ENCODE measurements at regions not wholly inside any gene's neighbourhood (a gene's known extent, or its start where the extent isn't known, plus 50 kb on each side); places are given as distances from the start of the nearest gene placed in this dataset.

DNA sequence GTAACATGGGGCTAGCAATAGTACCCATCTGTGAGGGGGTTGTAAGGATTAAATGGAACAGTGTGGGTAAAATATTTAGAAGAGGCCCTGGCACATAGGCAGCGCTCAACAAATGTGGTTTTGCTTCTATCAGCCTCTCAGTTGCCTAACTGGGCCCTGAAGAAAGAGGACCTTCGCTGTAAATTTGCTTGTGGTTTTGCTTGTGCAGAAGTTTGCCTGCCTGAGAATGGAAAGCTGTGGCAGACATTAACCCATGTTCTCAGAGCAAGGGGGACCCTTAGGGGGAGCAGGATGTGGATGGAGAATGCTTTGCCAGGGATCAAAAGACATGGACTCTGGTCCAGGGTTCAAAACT lies 160.1 kb downstream of the BRMS1L start:
- Histone ChIP-seq H3K27me3 (ENCODE audit: insufficient read depth, low read length) (no peaks in the 10 kb centered on the region), H3K9me3 (ENCODE audit: control insufficient read depth in 1 of 2, insufficient read depth in 1 of 2, low read depth in 1 of 2, low read length in 2 of 2) (no peaks in the 10 kb centered on the region), H3K4me3 (replicated peaks in 1 of 2; ENCODE audit: low read depth in 1 of 2, low read length in 2 of 2) (no peak overlapping the region), H4K20me1 (ENCODE audit: insufficient read depth) (no peaks in the 10 kb centered on the region), H3K9me2 (ENCODE audit: insufficient read depth) (no peaks in the 10 kb centered on the region), H3K4me1 (ENCODE audit: control insufficient read depth in 1 of 2, insufficient read depth in 2 of 2, low read length in 2 of 2) (peaks cover 0 to 8% of the 10 kb centered on the region in 2 experiments; a peak in 2 of 4 replicates), H3K9ac (ENCODE audit: low read length) (no peak overlapping the region), H3K4me2 (ENCODE audit: low read length) (no peak overlapping the region), H3K27ac (ENCODE audit: low read depth, low read length) (no peak overlapping the region), H2AFZ (ENCODE audit: low read depth, low read length, poor library complexity, severe bottlenecking) (no peak overlapping the region), H3K36me3 (ENCODE audit: control insufficient read depth in 1 of 2, insufficient read depth in 2 of 2, low read length in 2 of 2) (no peaks in the 10 kb centered on the region), H3K79me2 (ENCODE audit: insufficient read depth, low read length) (no peaks in the 10 kb centered on the region)
- ATAC-seq (no peak), DNase-seq (ENCODE audit: low read depth, low spot score) (no peak)
- no peak for TF ChIP-seq ZNF274 (IDR thresholded peaks at IDR 0.05; ENCODE audit: low read depth, low read length)
- TF ChIP-seq EZH2phosphoT487 (IDR thresholded peaks at IDR 0.05; ENCODE audit: borderline replicate concordance): no peak
- no peak for TF ChIP-seq JUND (IDR thresholded peaks at IDR 0.05)
- TF ChIP-seq, protein P1, sequence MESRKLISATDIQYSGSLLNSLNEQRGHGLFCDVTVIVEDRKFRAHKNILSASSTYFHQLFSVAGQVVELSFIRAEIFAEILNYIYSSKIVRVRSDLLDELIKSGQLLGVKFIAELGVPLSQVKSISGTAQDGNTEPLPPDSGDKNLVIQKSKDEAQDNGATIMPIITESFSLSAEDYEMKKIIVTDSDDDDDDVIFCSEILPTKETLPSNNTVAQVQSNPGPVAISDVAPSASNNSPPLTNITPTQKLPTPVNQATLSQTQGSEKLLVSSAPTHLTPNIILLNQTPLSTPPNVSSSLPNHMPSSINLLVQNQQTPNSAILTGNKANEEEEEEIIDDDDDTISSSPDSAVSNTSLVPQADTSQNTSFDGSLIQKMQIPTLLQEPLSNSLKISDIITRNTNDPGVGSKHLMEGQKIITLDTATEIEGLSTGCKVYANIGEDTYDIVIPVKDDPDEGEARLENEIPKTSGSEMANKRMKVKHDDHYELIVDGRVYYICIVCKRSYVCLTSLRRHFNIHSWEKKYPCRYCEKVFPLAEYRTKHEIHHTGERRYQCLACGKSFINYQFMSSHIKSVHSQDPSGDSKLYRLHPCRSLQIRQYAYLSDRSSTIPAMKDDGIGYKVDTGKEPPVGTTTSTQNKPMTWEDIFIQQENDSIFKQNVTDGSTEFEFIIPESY (IDR thresholded peaks at IDR 0.05; ENCODE audit: extremely low read depth, insufficient replicate concordance, low read length): no peak
- TF ChIP-seq, protein P2, sequence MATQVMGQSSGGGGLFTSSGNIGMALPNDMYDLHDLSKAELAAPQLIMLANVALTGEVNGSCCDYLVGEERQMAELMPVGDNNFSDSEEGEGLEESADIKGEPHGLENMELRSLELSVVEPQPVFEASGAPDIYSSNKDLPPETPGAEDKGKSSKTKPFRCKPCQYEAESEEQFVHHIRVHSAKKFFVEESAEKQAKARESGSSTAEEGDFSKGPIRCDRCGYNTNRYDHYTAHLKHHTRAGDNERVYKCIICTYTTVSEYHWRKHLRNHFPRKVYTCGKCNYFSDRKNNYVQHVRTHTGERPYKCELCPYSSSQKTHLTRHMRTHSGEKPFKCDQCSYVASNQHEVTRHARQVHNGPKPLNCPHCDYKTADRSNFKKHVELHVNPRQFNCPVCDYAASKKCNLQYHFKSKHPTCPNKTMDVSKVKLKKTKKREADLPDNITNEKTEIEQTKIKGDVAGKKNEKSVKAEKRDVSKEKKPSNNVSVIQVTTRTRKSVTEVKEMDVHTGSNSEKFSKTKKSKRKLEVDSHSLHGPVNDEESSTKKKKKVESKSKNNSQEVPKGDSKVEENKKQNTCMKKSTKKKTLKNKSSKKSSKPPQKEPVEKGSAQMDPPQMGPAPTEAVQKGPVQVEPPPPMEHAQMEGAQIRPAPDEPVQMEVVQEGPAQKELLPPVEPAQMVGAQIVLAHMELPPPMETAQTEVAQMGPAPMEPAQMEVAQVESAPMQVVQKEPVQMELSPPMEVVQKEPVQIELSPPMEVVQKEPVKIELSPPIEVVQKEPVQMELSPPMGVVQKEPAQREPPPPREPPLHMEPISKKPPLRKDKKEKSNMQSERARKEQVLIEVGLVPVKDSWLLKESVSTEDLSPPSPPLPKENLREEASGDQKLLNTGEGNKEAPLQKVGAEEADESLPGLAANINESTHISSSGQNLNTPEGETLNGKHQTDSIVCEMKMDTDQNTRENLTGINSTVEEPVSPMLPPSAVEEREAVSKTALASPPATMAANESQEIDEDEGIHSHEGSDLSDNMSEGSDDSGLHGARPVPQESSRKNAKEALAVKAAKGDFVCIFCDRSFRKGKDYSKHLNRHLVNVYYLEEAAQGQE (IDR thresholded peaks at IDR 0.05; ENCODE audit: low read depth): no peak
- no peak for TF ChIP-seq CEBPB (IDR thresholded peaks at IDR 0.05; ENCODE audit: low read depth)
- TF ChIP-seq EZH2 (IDR thresholded peaks at IDR 0.05): no peak
- TF ChIP-seq, protein P3, sequence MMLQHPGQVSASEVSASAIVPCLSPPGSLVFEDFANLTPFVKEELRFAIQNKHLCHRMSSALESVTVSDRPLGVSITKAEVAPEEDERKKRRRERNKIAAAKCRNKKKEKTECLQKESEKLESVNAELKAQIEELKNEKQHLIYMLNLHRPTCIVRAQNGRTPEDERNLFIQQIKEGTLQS (IDR thresholded peaks at IDR 0.05): no peak
- TF ChIP-seq SIN3A (IDR thresholded peaks at IDR 0.05; ENCODE audit: low read depth): no peak
- TF ChIP-seq SP1 (IDR thresholded peaks at IDR 0.05; ENCODE audit: low read depth): no peak
- TF ChIP-seq, protein P4, sequence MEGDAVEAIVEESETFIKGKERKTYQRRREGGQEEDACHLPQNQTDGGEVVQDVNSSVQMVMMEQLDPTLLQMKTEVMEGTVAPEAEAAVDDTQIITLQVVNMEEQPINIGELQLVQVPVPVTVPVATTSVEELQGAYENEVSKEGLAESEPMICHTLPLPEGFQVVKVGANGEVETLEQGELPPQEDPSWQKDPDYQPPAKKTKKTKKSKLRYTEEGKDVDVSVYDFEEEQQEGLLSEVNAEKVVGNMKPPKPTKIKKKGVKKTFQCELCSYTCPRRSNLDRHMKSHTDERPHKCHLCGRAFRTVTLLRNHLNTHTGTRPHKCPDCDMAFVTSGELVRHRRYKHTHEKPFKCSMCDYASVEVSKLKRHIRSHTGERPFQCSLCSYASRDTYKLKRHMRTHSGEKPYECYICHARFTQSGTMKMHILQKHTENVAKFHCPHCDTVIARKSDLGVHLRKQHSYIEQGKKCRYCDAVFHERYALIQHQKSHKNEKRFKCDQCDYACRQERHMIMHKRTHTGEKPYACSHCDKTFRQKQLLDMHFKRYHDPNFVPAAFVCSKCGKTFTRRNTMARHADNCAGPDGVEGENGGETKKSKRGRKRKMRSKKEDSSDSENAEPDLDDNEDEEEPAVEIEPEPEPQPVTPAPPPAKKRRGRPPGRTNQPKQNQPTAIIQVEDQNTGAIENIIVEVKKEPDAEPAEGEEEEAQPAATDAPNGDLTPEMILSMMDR (IDR thresholded peaks at IDR 0.05 in 2 of 3, conservative IDR thresholded peaks at IDR 0.05 in 1 of 3; ENCODE audit: borderline replicate concordance in 1 of 3, insufficient read depth in 1 of 3, low read depth in 2 of 3, low read length in 2 of 3): no peak
- no peak for TF ChIP-seq RAD21 (IDR thresholded peaks at IDR 0.05; ENCODE audit: low read depth)
- ChIA-PET RAD21 (ENCODE audit: low non-redundant PET in 1 of 2, low total read pairs in 2 of 2, uncharacterized antibody in 2 of 2, unreplicated experiment in 2 of 2) (no interaction called here), CTCF (interaction anchor here (1.7 kb wide), 1 partner anchor 83 kb away, joined by 6 read pairs; no protein-coding TSS in a partner anchor), POLR2A (no interaction called here)
- intact Hi-C loops (cut with micrococcal nuclease): no loop called here
- BruUV-seq (replicated peaks): no TSS peak

Data from HCT116 (cell line).